ENCODE measurements at regions not wholly inside any gene's neighbourhood (a gene's known extent, or its start where the extent isn't known, plus 50 kb on each side); places are given as distances from the start of the nearest gene placed in this dataset.

- no peak overlapping the region for H3K4me3 ChIP-seq
- 53 to 75% (median 73%) methylated on average over 1 of the region's 1 CpG for WGBS, 5 donors
Observed at GRCh38 chr1:38310079-38310478, 263.5 kb upstream of the POU3F1 start.

GRCh38 chr1:38308780-38309179, 262.2 kb upstream of the POU3F1 start:
- WGBS, 5 donors = 68 to 82% (median 75%) methylated on average over 2 of the region's 2 CpGs
- no peaks in the 10 kb centered on the region for H3K4me1 ChIP-seq
- H3K9me3 ChIP-seq = no peaks in the 10 kb centered on the region
- no peak overlapping the region for H3K27ac ChIP-seq
- TF ChIP-seq POLR2AphosphoS5 (IDR thresholded peaks at IDR 0.05) = no peak
- TF ChIP-seq CTCF (IDR thresholded peaks at IDR 0.05 in 8 of 11, conservative IDR thresholded peaks at IDR 0.05 in 3 of 11) = no peak
- no peak for TF ChIP-seq POLR2A (IDR thresholded peaks at IDR 0.05)
- no peaks in the 10 kb centered on the region for H3K36me3 ChIP-seq
- intact Hi-C loops (cut with DNase I; ENCODE audit: low total_unique reads) = no loop called here
- H3K27me3 ChIP-seq (replicated peaks in 1 of 7) = peaks cover 0 to 39% (median 0%) of the 10 kb centered on the region in 7 donors
- H3K4me3 ChIP-seq = no peak overlapping the region
- DNase-seq = no peak

More at GRCh38 chr1:38310079-38310478, 263.5 kb upstream of the POU3F1 start:
- intact Hi-C loops (cut with DNase I; ENCODE audit: low total_unique reads) = no loop called here
- TF ChIP-seq POLR2A (IDR thresholded peaks at IDR 0.05) = no peak
- no peak for TF ChIP-seq CTCF (IDR thresholded peaks at IDR 0.05 in 8 of 11, conservative IDR thresholded peaks at IDR 0.05 in 3 of 11)
- no peak for TF ChIP-seq POLR2AphosphoS5 (IDR thresholded peaks at IDR 0.05)
- Histone ChIP-seq H3K27me3 (replicated peaks in 1 of 7) (peaks cover 0 to 38% (median 0%) of the 10 kb centered on the region in 7 donors), H3K27ac (no peak overlapping the region), H3K9me3 (no peaks in the 10 kb centered on the region), H3K4me1 (no peaks in the 10 kb centered on the region), H3K36me3 (no peaks in the 10 kb centered on the region)
- no peak for DNase-seq

- Histone ChIP-seq H3K36me3 (no peaks in the 10 kb centered on the region), H3K9me3 (no peaks in the 10 kb centered on the region), H3K27ac (no peak overlapping the region), H3K4me3 (no peak overlapping the region), H3K27me3 (replicated peaks in 1 of 7) (peaks cover 0 to 38% (median 0%) of the 10 kb centered on the region in 7 donors), H3K4me1 (no peaks in the 10 kb centered on the region)
- WGBS, 5 donors = 87 to 100% (median 98%) methylated on average over 1 of the region's 1 CpG
- TF ChIP-seq CTCF (IDR thresholded peaks at IDR 0.05 in 8 of 11, conservative IDR thresholded peaks at IDR 0.05 in 3 of 11) = no peak
- DNase-seq = no peak
- intact Hi-C loops (cut with DNase I; ENCODE audit: low total_unique reads) = no loop called here
Observed at GRCh38 chr1:38305666-38306065, 259.1 kb upstream of the POU3F1 start.

DNA sequence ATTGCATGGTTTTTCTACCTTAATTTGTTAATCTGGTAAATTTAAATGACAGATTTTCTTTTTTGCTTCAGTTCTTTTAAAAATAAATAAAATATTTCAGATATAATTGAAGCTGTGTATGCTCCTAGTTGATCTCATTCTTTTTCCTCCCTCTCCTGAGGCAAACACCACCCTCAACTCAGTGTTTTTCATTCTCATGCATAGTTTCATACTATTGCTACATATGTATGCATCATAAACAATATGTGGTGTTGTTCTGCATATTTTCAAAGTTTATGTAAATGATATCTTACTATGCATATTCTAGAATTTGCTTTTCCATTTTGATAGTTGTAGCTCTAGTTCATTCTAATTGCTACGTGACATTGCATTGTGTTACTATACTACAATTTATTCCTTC, 257.2 kb upstream of the POU3F1 start:
- intact Hi-C loops (cut with DNase I; ENCODE audit: low total_unique reads) = no loop called here
- no peaks in the 10 kb centered on the region for H3K4me1 ChIP-seq
- no peak overlapping the region for H3K27ac ChIP-seq
- H3K4me3 ChIP-seq = no peak overlapping the region
- no peak for DNase-seq
- no peaks in the 10 kb centered on the region for H3K36me3 ChIP-seq
- H3K27me3 ChIP-seq (replicated peaks in 1 of 7) = peaks cover 0 to 39% (median 0%) of the 10 kb centered on the region in 7 donors
- H3K9me3 ChIP-seq = no peaks in the 10 kb centered on the region
- WGBS, 5 donors = 90 to 97% (median 94%) methylated on average over 1 of the region's 1 CpG
- TF ChIP-seq CTCF (IDR thresholded peaks at IDR 0.05 in 8 of 11, conservative IDR thresholded peaks at IDR 0.05 in 3 of 11) (no peak), POLR2AphosphoS5 (IDR thresholded peaks at IDR 0.05) (no peak), POLR2A (IDR thresholded peaks at IDR 0.05) (no peak)

All from spleen (tissue), 11 donors.